Liver (tissue), 8 donors: ENCODE measurements at regions not wholly inside any gene's neighbourhood (a gene's known extent, or its start where the extent isn't known, plus 50 kb on each side); places are given as distances from the start of the nearest gene placed in this dataset.

Experiments
- DNase-seq: peaks from one replicate; pipeline ENCODE4 v3.0.0-alpha.2; 2017; ENCODE audit warnings: low spot score
- H3K27ac ChIP-seq, 2 donors: one replicate each; pipeline ENCODE4 v1.7.0; 2013; ENCODE audit warnings: inconsistent platforms in 2 of 2, low read length in 2 of 2, control low read depth in 1 of 2, low read depth in 1 of 2, mild to moderate bottlenecking in 1 of 2
- H3K27me3 ChIP-seq, 4 donors: one replicate each; pipeline versions ENCODE4 v1.6.1 to v1.7.0; 2013; ENCODE audit warnings: low read length in 3 of 4, inconsistent platforms in 1 of 4, mild to moderate bottlenecking in 1 of 4, moderate library complexity in 1 of 4; ENCODE audit not compliant: control insufficient read depth in 4 of 4, insufficient read depth in 4 of 4
- H3K36me3 ChIP-seq, 4 donors: one replicate each; pipeline versions ENCODE4 v1.6.1 to v1.7.0; 2013; ENCODE audit warnings: low read length in 3 of 4, mild to moderate bottlenecking in 3 of 4, low read depth in 1 of 4, moderate library complexity in 1 of 4; ENCODE audit not compliant: control insufficient read depth in 4 of 4, insufficient read depth in 3 of 4
- H3K4me1 ChIP-seq, 4 donors: one replicate each; pipeline versions ENCODE4 v1.6.1 to v1.7.0; 2013; ENCODE audit warnings: low read length in 3 of 4, mild to moderate bottlenecking in 3 of 4, moderate library complexity in 1 of 4; ENCODE audit not compliant: control insufficient read depth in 4 of 4, insufficient read depth in 4 of 4
- H3K4me3 ChIP-seq, 3 donors: one replicate each; pipeline versions ENCODE4 v1.6.1 to v1.7.0; 2013; ENCODE audit warnings: low read length in 3 of 3, control low read depth in 1 of 3, low read depth in 1 of 3, mild to moderate bottlenecking in 1 of 3
- H3K9ac ChIP-seq, 2 donors: one replicate each; pipeline ENCODE4 v1.7.0; 2013; ENCODE audit warnings: low read length in 2 of 2, mild to moderate bottlenecking in 2 of 2, moderate library complexity in 2 of 2, control low read depth in 1 of 2, low read depth in 1 of 2
- H3K9me3 ChIP-seq, 4 donors: one replicate each; pipeline versions ENCODE4 v1.6.1 to v1.7.0; 2013; ENCODE audit warnings: low read length in 3 of 4; ENCODE audit not compliant: control insufficient read depth in 4 of 4
- FOXA2 ChIP-seq: IDR thresholded peaks from 2 replicates; pipeline ENCODE4 v1.6.1; 2016; ENCODE audit warnings: antibody characterized with exemption
- GABPA ChIP-seq, 2 donors: IDR thresholded peaks in 1 of 2; conservative IDR thresholded peaks in 1 of 2; 2 replicates each; pipeline ENCODE4 v1.6.1; 2016; ENCODE audit warnings: antibody characterized with exemption in 2 of 2, mild to moderate bottlenecking in 1 of 2, moderate library complexity in 1 of 2
- HNF4A ChIP-seq, 2 donors: conservative IDR thresholded peaks; 2 replicates each; pipeline ENCODE4 v1.6.1; 2016; ENCODE audit warnings: antibody characterized with exemption in 2 of 2, mild to moderate bottlenecking in 2 of 2
- HNF4G ChIP-seq: IDR thresholded peaks from 2 replicates; pipeline ENCODE4 v1.6.1; 2016; ENCODE audit warnings: antibody characterized with exemption
- JUND ChIP-seq, 2 donors: IDR thresholded peaks; 2 replicates each; pipeline ENCODE4 v1.6.1; 2016; ENCODE audit warnings: antibody characterized with exemption in 2 of 2
- NR2F2 ChIP-seq: IDR thresholded peaks from 2 replicates; pipeline ENCODE4 v1.6.1; 2016; ENCODE audit warnings: antibody characterized with exemption
- RXRA ChIP-seq, 2 donors: IDR thresholded peaks; 2 replicates each; pipeline ENCODE4 v1.6.1; 2017 to 2018; ENCODE audit warnings: antibody characterized with exemption in 2 of 2, mild to moderate bottlenecking in 1 of 2
- SP1 ChIP-seq: IDR thresholded peaks from 2 replicates; pipeline ENCODE4 v1.6.1; 2018; ENCODE audit warnings: antibody characterized with exemption, mild to moderate bottlenecking
- WGBS: extraction: QIAGEN DNeasy Blood & Tissue Kit; methylation state at CpG from one replicate; pipeline ENCODE4 v1.1.7; 2013; 5-methylcytosine and 5-hydroxymethylcytosine counted together
- TF ChIP-seq, protein P1 (sequence below): IDR thresholded peaks from 2 replicates; pipeline ENCODE4 v1.6.1; 2016; ENCODE audit warnings: antibody characterized with exemption
- TF ChIP-seq, protein P2 (sequence below): IDR thresholded peaks from 2 replicates; pipeline ENCODE4 v1.6.1; 2016; ENCODE audit warnings: antibody characterized with exemption
- TF ChIP-seq, protein P3 (sequence below): fragments of 150-350 bp; IDR thresholded peaks from 2 replicates; pipeline ENCODE4 v1.5.1; 2017; ENCODE audit warnings: improper control_type of control experiment, low read depth, low read length; ENCODE audit not compliant: missing input control
- TF ChIP-seq, protein P4 (sequence below): IDR thresholded peaks from 2 replicates; pipeline ENCODE4 v1.6.1; 2016; ENCODE audit warnings: antibody characterized with exemption, mild to moderate bottlenecking
- donor health status: healthy.
- donor health status: healthy.
- donor health status: healthy.
- donor health status: healthy.
- donor health status: healthy.

DNA sequence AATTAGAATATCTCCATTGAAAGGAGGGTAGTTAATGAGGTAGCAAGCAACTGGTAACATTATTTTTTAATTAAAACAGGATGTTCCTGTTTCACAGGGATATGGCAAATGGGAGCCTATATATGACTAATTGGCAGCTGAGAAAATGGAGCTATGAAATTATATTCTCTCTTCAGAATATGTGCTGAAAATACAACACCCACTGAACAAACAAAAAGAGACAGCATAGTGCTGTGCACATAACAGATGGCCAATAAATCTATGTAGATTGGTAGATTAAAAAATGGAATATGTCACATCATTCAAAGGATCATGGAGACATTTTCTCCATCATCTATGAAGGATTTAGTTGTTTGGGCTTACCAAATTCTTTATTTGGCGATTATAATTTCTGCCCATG lies 362.0 kb downstream of the GPR37 start:
- H3K9me3 ChIP-seq = no peaks in the 10 kb centered on the region

DNA sequence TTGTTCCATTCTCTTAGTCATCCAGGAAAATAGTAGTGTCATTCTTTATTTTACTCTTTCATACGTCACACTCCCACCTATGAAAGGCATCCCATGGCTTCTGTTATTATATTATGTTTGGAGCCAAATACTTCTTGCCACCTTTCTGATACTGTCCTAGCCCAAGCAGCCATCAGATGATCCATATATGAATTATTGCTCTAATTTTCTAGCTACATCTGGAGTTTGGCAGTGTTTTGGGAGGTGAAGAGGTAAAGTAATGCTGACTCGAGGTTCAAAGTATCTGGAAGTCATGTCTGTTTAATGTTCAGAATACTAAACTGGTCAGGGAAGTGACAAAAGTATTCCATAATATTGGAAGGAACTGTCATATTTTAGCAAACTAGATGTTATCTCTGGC lies 362.5 kb downstream of the GPR37 start:
- Histone ChIP-seq H3K27me3 (no peaks in the 10 kb centered on the region), H3K9me3 (no peaks in the 10 kb centered on the region), H3K27ac (no peak overlapping the region), H3K36me3 (no peaks in the 10 kb centered on the region), H3K4me3 (no peak overlapping the region), H3K9ac (no peak overlapping the region), H3K4me1 (no peaks in the 10 kb centered on the region)
- WGBS = 74% methylated on average over 2 of the region's 2 CpGs
- DNase-seq = no peak
- TF ChIP-seq GABPA (IDR thresholded peaks at IDR 0.05 in 1 of 2, conservative IDR thresholded peaks at IDR 0.05 in 1 of 2) = no peak
- no peak for TF ChIP-seq SP1
- no peak for TF ChIP-seq JUND (IDR thresholded peaks at IDR 0.05)
- TF ChIP-seq RXRA (IDR thresholded peaks at IDR 0.05) = no peak
- TF ChIP-seq, protein P1, sequence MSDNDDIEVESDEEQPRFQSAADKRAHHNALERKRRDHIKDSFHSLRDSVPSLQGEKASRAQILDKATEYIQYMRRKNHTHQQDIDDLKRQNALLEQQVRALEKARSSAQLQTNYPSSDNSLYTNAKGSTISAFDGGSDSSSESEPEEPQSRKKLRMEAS = no peak
- no peak for TF ChIP-seq HNF4A (conservative IDR thresholded peaks at IDR 0.05)

More for the DNA sequence above, 362.0 kb downstream of the GPR37 start:
- no peak for TF ChIP-seq FOXA2
- TF ChIP-seq, protein P2, sequence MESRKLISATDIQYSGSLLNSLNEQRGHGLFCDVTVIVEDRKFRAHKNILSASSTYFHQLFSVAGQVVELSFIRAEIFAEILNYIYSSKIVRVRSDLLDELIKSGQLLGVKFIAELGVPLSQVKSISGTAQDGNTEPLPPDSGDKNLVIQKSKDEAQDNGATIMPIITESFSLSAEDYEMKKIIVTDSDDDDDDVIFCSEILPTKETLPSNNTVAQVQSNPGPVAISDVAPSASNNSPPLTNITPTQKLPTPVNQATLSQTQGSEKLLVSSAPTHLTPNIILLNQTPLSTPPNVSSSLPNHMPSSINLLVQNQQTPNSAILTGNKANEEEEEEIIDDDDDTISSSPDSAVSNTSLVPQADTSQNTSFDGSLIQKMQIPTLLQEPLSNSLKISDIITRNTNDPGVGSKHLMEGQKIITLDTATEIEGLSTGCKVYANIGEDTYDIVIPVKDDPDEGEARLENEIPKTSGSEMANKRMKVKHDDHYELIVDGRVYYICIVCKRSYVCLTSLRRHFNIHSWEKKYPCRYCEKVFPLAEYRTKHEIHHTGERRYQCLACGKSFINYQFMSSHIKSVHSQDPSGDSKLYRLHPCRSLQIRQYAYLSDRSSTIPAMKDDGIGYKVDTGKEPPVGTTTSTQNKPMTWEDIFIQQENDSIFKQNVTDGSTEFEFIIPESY = no peak
- no peak for TF ChIP-seq NR2F2
- TF ChIP-seq HNF4G = no peak
- TF ChIP-seq, protein P3, sequence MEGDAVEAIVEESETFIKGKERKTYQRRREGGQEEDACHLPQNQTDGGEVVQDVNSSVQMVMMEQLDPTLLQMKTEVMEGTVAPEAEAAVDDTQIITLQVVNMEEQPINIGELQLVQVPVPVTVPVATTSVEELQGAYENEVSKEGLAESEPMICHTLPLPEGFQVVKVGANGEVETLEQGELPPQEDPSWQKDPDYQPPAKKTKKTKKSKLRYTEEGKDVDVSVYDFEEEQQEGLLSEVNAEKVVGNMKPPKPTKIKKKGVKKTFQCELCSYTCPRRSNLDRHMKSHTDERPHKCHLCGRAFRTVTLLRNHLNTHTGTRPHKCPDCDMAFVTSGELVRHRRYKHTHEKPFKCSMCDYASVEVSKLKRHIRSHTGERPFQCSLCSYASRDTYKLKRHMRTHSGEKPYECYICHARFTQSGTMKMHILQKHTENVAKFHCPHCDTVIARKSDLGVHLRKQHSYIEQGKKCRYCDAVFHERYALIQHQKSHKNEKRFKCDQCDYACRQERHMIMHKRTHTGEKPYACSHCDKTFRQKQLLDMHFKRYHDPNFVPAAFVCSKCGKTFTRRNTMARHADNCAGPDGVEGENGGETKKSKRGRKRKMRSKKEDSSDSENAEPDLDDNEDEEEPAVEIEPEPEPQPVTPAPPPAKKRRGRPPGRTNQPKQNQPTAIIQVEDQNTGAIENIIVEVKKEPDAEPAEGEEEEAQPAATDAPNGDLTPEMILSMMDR = no peak
- TF ChIP-seq HNF4A (conservative IDR thresholded peaks at IDR 0.05) = no peak
- no peak for TF ChIP-seq JUND (IDR thresholded peaks at IDR 0.05)
- TF ChIP-seq, protein P4, sequence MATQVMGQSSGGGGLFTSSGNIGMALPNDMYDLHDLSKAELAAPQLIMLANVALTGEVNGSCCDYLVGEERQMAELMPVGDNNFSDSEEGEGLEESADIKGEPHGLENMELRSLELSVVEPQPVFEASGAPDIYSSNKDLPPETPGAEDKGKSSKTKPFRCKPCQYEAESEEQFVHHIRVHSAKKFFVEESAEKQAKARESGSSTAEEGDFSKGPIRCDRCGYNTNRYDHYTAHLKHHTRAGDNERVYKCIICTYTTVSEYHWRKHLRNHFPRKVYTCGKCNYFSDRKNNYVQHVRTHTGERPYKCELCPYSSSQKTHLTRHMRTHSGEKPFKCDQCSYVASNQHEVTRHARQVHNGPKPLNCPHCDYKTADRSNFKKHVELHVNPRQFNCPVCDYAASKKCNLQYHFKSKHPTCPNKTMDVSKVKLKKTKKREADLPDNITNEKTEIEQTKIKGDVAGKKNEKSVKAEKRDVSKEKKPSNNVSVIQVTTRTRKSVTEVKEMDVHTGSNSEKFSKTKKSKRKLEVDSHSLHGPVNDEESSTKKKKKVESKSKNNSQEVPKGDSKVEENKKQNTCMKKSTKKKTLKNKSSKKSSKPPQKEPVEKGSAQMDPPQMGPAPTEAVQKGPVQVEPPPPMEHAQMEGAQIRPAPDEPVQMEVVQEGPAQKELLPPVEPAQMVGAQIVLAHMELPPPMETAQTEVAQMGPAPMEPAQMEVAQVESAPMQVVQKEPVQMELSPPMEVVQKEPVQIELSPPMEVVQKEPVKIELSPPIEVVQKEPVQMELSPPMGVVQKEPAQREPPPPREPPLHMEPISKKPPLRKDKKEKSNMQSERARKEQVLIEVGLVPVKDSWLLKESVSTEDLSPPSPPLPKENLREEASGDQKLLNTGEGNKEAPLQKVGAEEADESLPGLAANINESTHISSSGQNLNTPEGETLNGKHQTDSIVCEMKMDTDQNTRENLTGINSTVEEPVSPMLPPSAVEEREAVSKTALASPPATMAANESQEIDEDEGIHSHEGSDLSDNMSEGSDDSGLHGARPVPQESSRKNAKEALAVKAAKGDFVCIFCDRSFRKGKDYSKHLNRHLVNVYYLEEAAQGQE = no peak
- Histone ChIP-seq H3K36me3 (no peaks in the 10 kb centered on the region), H3K4me1 (no peaks in the 10 kb centered on the region), H3K27ac (no peak overlapping the region), H3K9ac (no peak overlapping the region), H3K4me3 (no peak overlapping the region), H3K27me3 (no peaks in the 10 kb centered on the region)
- no peak for DNase-seq
- WGBS = 60% methylated on average over 1 of the region's 1 CpG
